Neuronal stem cell (in vitro differentiated cells): ENCODE measurements at regions not wholly inside any gene's neighbourhood (a gene's known extent, or its start where the extent isn't known, plus 50 kb on each side); places are given as distances from the start of the nearest gene placed in this dataset.

Source experiments
- DNase-seq: peaks from one replicate; pipeline ENCODE4 v3.0.0-alpha.2; 2013; ENCODE audit warnings: low spot score
- H2AFZ ChIP-seq: one replicate; pipeline ENCODE4 v1.6.1; 2013; ENCODE audit warnings: mild to moderate bottlenecking, low read length, inconsistent platforms
- H2AK5ac ChIP-seq: 2 replicates; pipeline ENCODE4 v1.6.1; 2013; ENCODE audit warnings: low read depth, mild to moderate bottlenecking, inconsistent platforms, low read length, moderate library complexity, mixed read lengths
- H2BK120ac ChIP-seq: 2 replicates; pipeline ENCODE4 v1.6.1; 2013; ENCODE audit warnings: low read depth, mild to moderate bottlenecking, inconsistent platforms, low read length, moderate library complexity, mixed read lengths
- H2BK12ac ChIP-seq: one replicate; pipeline ENCODE4 v1.6.1; 2013; ENCODE audit warnings: low read length, inconsistent platforms
- H2BK15ac ChIP-seq: 2 replicates; pipeline ENCODE4 v1.6.1; 2013; ENCODE audit warnings: mild to moderate bottlenecking, low read length, inconsistent platforms, mixed read lengths
- H2BK5ac ChIP-seq: one replicate; pipeline ENCODE4 v1.6.1; 2013; ENCODE audit warnings: inconsistent platforms, mild to moderate bottlenecking, low read length, moderate library complexity
- H3K14ac ChIP-seq: one replicate; pipeline ENCODE4 v1.6.1; 2013; ENCODE audit warnings: low read length, inconsistent platforms
- H3K18ac ChIP-seq: 2 replicates; pipeline ENCODE4 v1.6.1; 2013; ENCODE audit warnings: low read length, inconsistent platforms
- H3K23ac ChIP-seq: 2 replicates; pipeline ENCODE4 v1.6.1; 2013; ENCODE audit warnings: low read depth, mild to moderate bottlenecking, mixed read lengths, low read length, inconsistent platforms; ENCODE audit not compliant: poor library complexity
- H3K27ac ChIP-seq: replicated peaks from 3 replicates; pipeline ENCODE4 v1.5.1; 2013; ENCODE audit warnings: low read length, inconsistent platforms
- H3K27me3 ChIP-seq, 3 experiments: 2 replicates each; pipeline ENCODE4 v1.6.1; 2013; ENCODE audit warnings: low read length in 3 of 3, mild to moderate bottlenecking in 2 of 3, inconsistent platforms in 1 of 3, low read depth in 1 of 3, mixed read lengths in 1 of 3, moderate library complexity in 1 of 3; ENCODE audit not compliant: control insufficient read depth in 3 of 3, insufficient read depth in 3 of 3
- H3K36me3 ChIP-seq, 2 donors: replicated peaks in 1 of 2; 2 replicates each; pipeline ENCODE4 v1.6.1; 2013; ENCODE audit warnings: low read length in 2 of 2; ENCODE audit not compliant: control insufficient read depth in 2 of 2, insufficient read depth in 2 of 2
- H3K4ac ChIP-seq: 2 replicates; pipeline ENCODE4 v1.6.1; 2013; ENCODE audit warnings: inconsistent platforms, mild to moderate bottlenecking, low read length, moderate library complexity
- H3K4me1 ChIP-seq, 2 donors: 1 replicate in 1 of 2; 2 replicates in 1 of 2; pipeline ENCODE4 v1.6.1; 2013; ENCODE audit warnings: low read length in 2 of 2, low read depth in 1 of 2; ENCODE audit not compliant: control insufficient read depth in 2 of 2, insufficient read depth in 1 of 2
- H3K4me2 ChIP-seq: one replicate; pipeline ENCODE4 v1.6.1; 2013; ENCODE audit warnings: mild to moderate bottlenecking, low read length, inconsistent platforms; ENCODE audit not compliant: insufficient read depth, poor library complexity, severe bottlenecking
- H3K4me3 ChIP-seq, 2 donors: 2 replicates each; pipeline ENCODE4 v1.5.1; 2013; ENCODE audit warnings: low read length in 2 of 2, mild to moderate bottlenecking in 2 of 2, inconsistent platforms in 1 of 2, moderate library complexity in 1 of 2
- H3K79me1 ChIP-seq: one replicate; pipeline ENCODE4 v1.6.1; 2013; ENCODE audit warnings: low read depth, mild to moderate bottlenecking, inconsistent platforms, low read length, moderate library complexity
- H3K9ac ChIP-seq: one replicate; pipeline ENCODE4 v1.6.1; 2013; ENCODE audit warnings: mild to moderate bottlenecking, low read depth, low read length, inconsistent platforms; ENCODE audit not compliant: poor library complexity
- H3K9me3 ChIP-seq, 2 donors: replicated peaks in 1 of 2; 2 replicates each; pipeline versions ENCODE3 to v1.6.1; 2013; ENCODE audit warnings: low read length in 2 of 2, mild to moderate bottlenecking in 2 of 2, inconsistent platforms in 1 of 2, low read depth in 1 of 2, mixed read lengths in 1 of 2, moderate library complexity in 1 of 2; ENCODE audit not compliant: control insufficient read depth in 2 of 2, insufficient read depth in 1 of 2
- H4K8ac ChIP-seq: one replicate; pipeline ENCODE4 v1.6.1; 2013; ENCODE audit warnings: low read depth, mild to moderate bottlenecking, inconsistent platforms, low read length, moderate library complexity
- H4K91ac ChIP-seq: one replicate; pipeline ENCODE4 v1.6.1; 2013; ENCODE audit warnings: low read length, low read depth, mild to moderate bottlenecking, inconsistent platforms; ENCODE audit not compliant: poor library complexity
- WGBS, 2 donors: extraction: QIAGEN DNeasy Blood & Tissue Kit; methylation state at CpG; one replicate each; pipeline ENCODE4 v1.1.7; 2013; ENCODE audit warnings: missing lambda C conversion rate in 2 of 2, mixed read lengths in 1 of 2; ENCODE audit not compliant: insufficient read length in 2 of 2, insufficient replicate concordance in 1 of 2; ENCODE audit errors: extremely low coverage in 2 of 2; 5-methylcytosine and 5-hydroxymethylcytosine counted together

GRCh38 chr1:69451196-69451595 lies 116.5 kb upstream of the LRRC7 start:
- DNase-seq, result no peak
- no peak overlapping the region for H2BK15ac ChIP-seq
- whole genome bisulfite sequencing, 2 donors, result no CpG with 5 or more reads among the region's 2 CpGs

GRCh38 chr1:69455718-69456117 lies 112.0 kb upstream of the LRRC7 start:
- WGBS, 2 donors, result no CpG with 5 or more reads among the region's 3 CpGs
- Histone ChIP-seq H3K18ac (no peak overlapping the region), H3K14ac (no peak overlapping the region), H3K4me1 (peaks cover 0 to 2% of the 10 kb centered on the region in 2 donors), H2BK12ac (no peak overlapping the region), H3K36me3 (no peaks in the 10 kb centered on the region), H3K4ac (no peak overlapping the region), H4K8ac (no peak overlapping the region), H3K27ac (no peak overlapping the region), H3K79me1 (no peaks in the 10 kb centered on the region), H4K91ac (no peak overlapping the region), H3K27me3 (no peaks in the 10 kb centered on the region), H2BK120ac (no peak overlapping the region), H3K9ac (no peak overlapping the region), H3K4me3 (no peak overlapping the region), H2AFZ (no peak overlapping the region), H2BK5ac (no peak overlapping the region), H2BK15ac (no peak overlapping the region), H3K9me3 (no peaks in the 10 kb centered on the region), H3K4me2 (no peak overlapping the region), H2AK5ac (no peak overlapping the region), H3K23ac (no peak overlapping the region)
- no peak for DNase-seq

More at GRCh38 chr1:69451196-69451595, 116.5 kb upstream of the LRRC7 start:
- H2AK5ac ChIP-seq, result no peak overlapping the region
- no peak overlapping the region for H3K9ac ChIP-seq
- no peak overlapping the region for H3K27ac ChIP-seq
- no peak overlapping the region for H4K91ac ChIP-seq
- no peaks in the 10 kb centered on the region for H3K9me3 ChIP-seq
- H3K18ac ChIP-seq, result no peak overlapping the region
- no peak overlapping the region for H2BK12ac ChIP-seq
- H2BK120ac ChIP-seq, result no peak overlapping the region
- H3K36me3 ChIP-seq, result no peaks in the 10 kb centered on the region
- no peak overlapping the region for H4K8ac ChIP-seq
- no peak overlapping the region for H3K4ac ChIP-seq
- no peak overlapping the region for H3K4me2 ChIP-seq
- H2AFZ ChIP-seq, result no peak overlapping the region
- H3K4me3 ChIP-seq, result no peak overlapping the region
- no peak overlapping the region for H3K14ac ChIP-seq
- no peaks in the 10 kb centered on the region for H3K27me3 ChIP-seq
- peaks cover 0 to 2% of the 10 kb centered on the region in 2 donors for H3K4me1 ChIP-seq
- no peak overlapping the region for H2BK5ac ChIP-seq
- H3K23ac ChIP-seq, result no peak overlapping the region
- H3K79me1 ChIP-seq, result no peaks in the 10 kb centered on the region

GRCh38 chr1:69459244-69459643 lies 108.5 kb upstream of the LRRC7 start:
- Histone ChIP-seq H2AFZ (no peak overlapping the region), H2BK15ac (no peak overlapping the region), H3K4me1 (no peaks in the 10 kb centered on the region), H3K27me3 (no peaks in the 10 kb centered on the region), H2BK120ac (no peak overlapping the region), H4K8ac (no peak overlapping the region), H2BK12ac (no peak overlapping the region), H2AK5ac (no peak overlapping the region), H3K9me3 (no peaks in the 10 kb centered on the region), H3K14ac (no peak overlapping the region), H3K36me3 (no peaks in the 10 kb centered on the region), H3K18ac (no peak overlapping the region), H3K4ac (no peak overlapping the region), H3K23ac (no peak overlapping the region), H3K79me1 (no peaks in the 10 kb centered on the region), H3K9ac (no peak overlapping the region), H3K27ac (no peak overlapping the region), H4K91ac (no peak overlapping the region), H3K4me3 (no peak overlapping the region), H2BK5ac (no peak overlapping the region), H3K4me2 (no peak overlapping the region)
- DNase-seq, result no peak

GRCh38 chr1:69475021-69475420 lies 92.7 kb upstream of the LRRC7 start:
- no peaks in the 10 kb centered on the region for H3K9me3 ChIP-seq
- H3K4me1 ChIP-seq, result peaks cover 2 to 10% of the 10 kb centered on the region in 2 donors
- H2BK5ac ChIP-seq, result no peak overlapping the region
- no peak overlapping the region for H3K27ac ChIP-seq
- H3K9ac ChIP-seq, result no peak overlapping the region
- no peak overlapping the region for H4K8ac ChIP-seq
- H3K18ac ChIP-seq, result no peak overlapping the region
- H3K4me2 ChIP-seq, result no peak overlapping the region
- no peak overlapping the region for H3K23ac ChIP-seq
- H2BK12ac ChIP-seq, result no peak overlapping the region
- no peak for DNase-seq
- no peaks in the 10 kb centered on the region for H3K27me3 ChIP-seq
- H2BK15ac ChIP-seq, result no peak overlapping the region
- H3K14ac ChIP-seq, result no peak overlapping the region
- no peak overlapping the region for H2AFZ ChIP-seq
- H4K91ac ChIP-seq, result no peak overlapping the region
- H3K4me3 ChIP-seq, result no peak overlapping the region
- no peaks in the 10 kb centered on the region for H3K36me3 ChIP-seq
- H3K4ac ChIP-seq, result no peak overlapping the region
- no peak overlapping the region for H2BK120ac ChIP-seq
- WGBS, 2 donors, result no CpG with 5 or more reads among the region's 2 CpGs
- no peaks in the 10 kb centered on the region for H3K79me1 ChIP-seq
- no peak overlapping the region for H2AK5ac ChIP-seq
